ENCODE measurements at regions not wholly inside any gene's neighbourhood (a gene's known extent, or its start where the extent isn't known, plus 50 kb on each side); places are given as distances from the start of the nearest gene placed in this dataset.

- Histone ChIP-seq H3K27ac (ENCODE audit: low read depth, low read length) (no peak overlapping the region), H3K79me2 (ENCODE audit: insufficient read depth, low read length) (no peaks in the 10 kb centered on the region), H3K9ac (ENCODE audit: low read length) (no peak overlapping the region), H3K9me2 (ENCODE audit: insufficient read depth) (no peaks in the 10 kb centered on the region), H3K9me3 (ENCODE audit: control insufficient read depth in 1 of 2, insufficient read depth in 1 of 2, low read depth in 1 of 2, low read length in 2 of 2) (no peaks in the 10 kb centered on the region), H3K4me1 (ENCODE audit: control insufficient read depth in 1 of 2, insufficient read depth in 2 of 2, low read length in 2 of 2) (no peaks in the 10 kb centered on the region), H3K4me3 (replicated peaks in 1 of 2; ENCODE audit: low read depth in 1 of 2, low read length in 2 of 2) (no peak overlapping the region), H3K27me3 (ENCODE audit: insufficient read depth, low read length) (no peaks in the 10 kb centered on the region), H3K36me3 (ENCODE audit: control insufficient read depth in 1 of 2, insufficient read depth in 2 of 2, low read length in 2 of 2) (no peaks in the 10 kb centered on the region), H4K20me1 (ENCODE audit: insufficient read depth) (no peaks in the 10 kb centered on the region), H2AFZ (ENCODE audit: low read depth, low read length, poor library complexity, severe bottlenecking) (no peak overlapping the region), H3K4me2 (ENCODE audit: low read length) (no peak overlapping the region)
- intact Hi-C loops (cut with micrococcal nuclease), result loop anchor here (2.0 to 10.0 kb wide), 2 partner anchors 372 to 1546 kb away; no protein-coding TSS in a partner anchor
- ATAC-seq (no peak), DNase-seq (ENCODE audit: low read depth, low spot score) (no peak)
- TF ChIP-seq, protein P1, sequence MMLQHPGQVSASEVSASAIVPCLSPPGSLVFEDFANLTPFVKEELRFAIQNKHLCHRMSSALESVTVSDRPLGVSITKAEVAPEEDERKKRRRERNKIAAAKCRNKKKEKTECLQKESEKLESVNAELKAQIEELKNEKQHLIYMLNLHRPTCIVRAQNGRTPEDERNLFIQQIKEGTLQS (IDR thresholded peaks at IDR 0.05), result no peak
- no peak for TF ChIP-seq EZH2 (IDR thresholded peaks at IDR 0.05)
- TF ChIP-seq ZFX (IDR thresholded peaks at IDR 0.05), result no peak
- TF ChIP-seq RAD21 (IDR thresholded peaks at IDR 0.05; ENCODE audit: low read depth), result no peak
- no peak for TF ChIP-seq ELF1 (IDR thresholded peaks at IDR 0.05; ENCODE audit: borderline replicate concordance, low read depth)
- TF ChIP-seq TCF7L2 (IDR thresholded peaks at IDR 0.05; ENCODE audit: borderline replicate concordance, extremely low read depth, insufficient read depth, insufficient read length), result no peak
- TF ChIP-seq EZH2phosphoT487 (IDR thresholded peaks at IDR 0.05; ENCODE audit: borderline replicate concordance), result no peak
- no peak for TF ChIP-seq CTCF (IDR thresholded peaks at IDR 0.05 in 2 of 3, conservative IDR thresholded peaks at IDR 0.05 in 1 of 3; ENCODE audit: borderline replicate concordance in 1 of 3, insufficient read depth in 1 of 3, low read depth in 2 of 3, low read length in 2 of 3)
- no peak for TF ChIP-seq POLR2A (IDR thresholded peaks at IDR 0.05; ENCODE audit: borderline replicate concordance, extremely low read depth, insufficient read depth, insufficient read length)
- TF ChIP-seq POLR2AphosphoS5 (IDR thresholded peaks at IDR 0.05; ENCODE audit: low read depth, low read length), result no peak
- no peak for TF ChIP-seq SIN3A (IDR thresholded peaks at IDR 0.05; ENCODE audit: low read depth)
- no peak for TF ChIP-seq JUND (IDR thresholded peaks at IDR 0.05)
- TF ChIP-seq FOSL1 (IDR thresholded peaks at IDR 0.05; ENCODE audit: low read depth), result no peak
- TF ChIP-seq SP1 (IDR thresholded peaks at IDR 0.05; ENCODE audit: low read depth), result no peak
- TF ChIP-seq SRF (IDR thresholded peaks at IDR 0.05; ENCODE audit: low read depth), result no peak
- POLR2A ChIA-PET, result no interaction called here
- CTCF ChIA-PET, result no interaction called here
- RAD21 ChIA-PET (ENCODE audit: low non-redundant PET in 1 of 2, low total read pairs in 2 of 2, uncharacterized antibody in 2 of 2, unreplicated experiment in 2 of 2), result no interaction called here
- BruUV-seq (replicated peaks), result no TSS peak
Measured at GRCh38 chr3:146818866-146819265, 213.7 kb upstream of the PLSCR5 start.
